Karpas-422 (cell line): ENCODE measurements at regions not wholly inside any gene's neighbourhood (a gene's known extent, or its start where the extent isn't known, plus 50 kb on each side); places are given as distances from the start of the nearest gene placed in this dataset.
"Not testable (repeated sequence)": the region's sequence is repeated elsewhere in the genome, so short reads cannot be mapped to it uniquely, and the experiment has no call there.

Experiments
- DNase-seq: peaks from one replicate; pipeline ENCODE4 v3.0.0-alpha.2; 2015
- H2AFZ ChIP-seq: fragments of 200-600 bp; sonication (generic); 2 replicates; pipeline ENCODE4 v1.6.1; 2014; ENCODE audit warnings: antibody characterized with exemption, low read length, mixed read lengths
- H3K27ac ChIP-seq: fragments of 200-600 bp; sonication (generic); 2 replicates; pipeline ENCODE4 v1.5.1; 2014; ENCODE audit warnings: mild to moderate bottlenecking, low read length, moderate library complexity
- H3K27me3 ChIP-seq: fragments of 200-600 bp; sonication (generic); 2 replicates; pipeline ENCODE4 v1.6.1; 2014; ENCODE audit warnings: low read length, mixed read lengths
- H3K36me3 ChIP-seq: fragments of 200-600 bp; sonication (generic); 2 replicates; pipeline ENCODE4 v1.6.1; 2014; ENCODE audit warnings: low read length, mixed read lengths; ENCODE audit not compliant: insufficient read depth
- H3K4me1 ChIP-seq: fragments of 200-600 bp; sonication (generic); 2 replicates; pipeline ENCODE4 v1.6.1; 2014; ENCODE audit warnings: mild to moderate bottlenecking, low read length, mixed read lengths
- H3K4me2 ChIP-seq: fragments of 200-600 bp; sonication (generic); 2 replicates; pipeline ENCODE4 v1.6.1; 2014; ENCODE audit warnings: low read length, low read depth, mild to moderate bottlenecking; ENCODE audit not compliant: poor library complexity, severe bottlenecking
- H3K4me3 ChIP-seq: fragments of 200-600 bp; sonication (generic); 2 replicates; pipeline ENCODE4 v1.5.1; 2014; ENCODE audit warnings: mild to moderate bottlenecking, antibody characterized with exemption, low read length, mixed read lengths
- H3K79me2 ChIP-seq: fragments of 200-600 bp; sonication (generic); 2 replicates; pipeline ENCODE4 v1.6.1; 2014; ENCODE audit warnings: mild to moderate bottlenecking, low read length, mixed read lengths
- H3K9ac ChIP-seq: fragments of 200-600 bp; sonication (generic); 2 replicates; pipeline ENCODE4 v1.6.0; 2014; ENCODE audit warnings: low read length
- H3K9me2 ChIP-seq: fragments of 200-600 bp; sonication (generic), shearing (Covaris generic); replicated peaks from 2 replicates; pipeline ENCODE4 v1.6.0; 2014; ENCODE audit warnings: mild to moderate bottlenecking, low read length, moderate library complexity; ENCODE audit not compliant: insufficient read depth
- H3K9me3 ChIP-seq: fragments of 300-700, 200-600 bp; sonication (generic); 2 replicates; pipeline ENCODE4 v1.6.1; 2014; ENCODE audit warnings: low read length, mixed read lengths
- H4K20me1 ChIP-seq: fragments of 200-600 bp; sonication (generic); 2 replicates; pipeline ENCODE4 v1.6.1; 2014; ENCODE audit warnings: mild to moderate bottlenecking, antibody characterized with exemption, low read length, low read depth; ENCODE audit not compliant: insufficient read depth

DNA sequence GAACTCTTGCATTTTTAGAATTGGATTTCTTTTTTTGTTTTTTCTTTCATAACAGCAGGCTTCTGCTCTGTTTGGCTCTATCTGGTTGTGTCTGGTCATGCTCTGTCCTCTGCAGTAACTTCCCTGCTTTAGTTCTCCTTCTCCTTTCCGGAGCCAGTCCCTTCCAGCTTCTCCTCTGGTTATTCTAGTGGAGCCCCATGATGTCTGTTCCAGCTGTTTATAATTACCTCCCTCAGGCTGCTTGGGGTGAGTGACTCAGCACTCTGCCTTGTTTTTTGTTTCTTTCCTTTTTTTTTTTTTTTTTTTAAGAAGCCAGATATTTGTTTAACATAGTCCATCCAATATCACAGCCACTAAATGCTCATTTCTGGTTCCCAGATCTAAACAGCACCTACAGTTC, 409.6 kb downstream of the MAFB start:
- no peak overlapping the region for H3K27ac ChIP-seq
- no peak overlapping the region for H2AFZ ChIP-seq
- H3K4me2 ChIP-seq = no peak overlapping the region
- no peaks in the 10 kb centered on the region for H3K27me3 ChIP-seq
- no peak for DNase-seq
- H3K9me3 ChIP-seq = no peaks in the 10 kb centered on the region
- H4K20me1 ChIP-seq = no peaks in the 10 kb centered on the region
- H3K79me2 ChIP-seq = no peaks in the 10 kb centered on the region
- H3K9me2 ChIP-seq = no peaks in the 10 kb centered on the region
- H3K4me3 ChIP-seq = no peak overlapping the region
- no peak overlapping the region for H3K9ac ChIP-seq
- H3K4me1 ChIP-seq = no peaks in the 10 kb centered on the region
- H3K36me3 ChIP-seq = no peaks in the 10 kb centered on the region

DNA sequence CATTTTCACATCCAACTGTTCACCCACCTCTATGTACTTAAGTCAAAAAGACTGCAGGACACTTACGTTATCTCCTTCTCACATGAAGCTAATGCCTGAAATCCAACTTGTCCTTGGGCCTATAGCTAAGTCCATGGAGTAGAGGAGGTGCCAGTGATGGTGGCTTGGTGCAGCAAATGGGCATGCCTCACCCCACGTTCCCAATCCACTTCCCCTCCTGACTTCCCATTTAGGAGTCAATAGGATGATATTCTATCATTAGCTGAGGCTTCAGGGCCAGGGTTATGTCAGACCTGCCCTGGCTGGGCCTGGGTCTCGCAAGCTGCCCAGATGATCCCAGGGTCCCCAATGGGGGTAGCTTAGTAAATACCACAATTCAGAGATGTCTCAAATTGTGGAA, 410.4 kb downstream of the MAFB start:
- no peaks in the 10 kb centered on the region for H3K79me2 ChIP-seq
- no peaks in the 10 kb centered on the region for H3K36me3 ChIP-seq
- H2AFZ ChIP-seq = no peak overlapping the region
- no peak overlapping the region for H3K4me2 ChIP-seq
- no peaks in the 10 kb centered on the region for H3K4me1 ChIP-seq
- H3K9ac ChIP-seq = no peak overlapping the region
- no peaks in the 10 kb centered on the region for H3K9me2 ChIP-seq
- no peaks in the 10 kb centered on the region for H4K20me1 ChIP-seq
- no peaks in the 10 kb centered on the region for H3K27me3 ChIP-seq
- H3K4me3 ChIP-seq = no peak overlapping the region
- DNase-seq = no peak
- H3K27ac ChIP-seq = no peak overlapping the region
- H3K9me3 ChIP-seq = no peaks in the 10 kb centered on the region

DNA sequence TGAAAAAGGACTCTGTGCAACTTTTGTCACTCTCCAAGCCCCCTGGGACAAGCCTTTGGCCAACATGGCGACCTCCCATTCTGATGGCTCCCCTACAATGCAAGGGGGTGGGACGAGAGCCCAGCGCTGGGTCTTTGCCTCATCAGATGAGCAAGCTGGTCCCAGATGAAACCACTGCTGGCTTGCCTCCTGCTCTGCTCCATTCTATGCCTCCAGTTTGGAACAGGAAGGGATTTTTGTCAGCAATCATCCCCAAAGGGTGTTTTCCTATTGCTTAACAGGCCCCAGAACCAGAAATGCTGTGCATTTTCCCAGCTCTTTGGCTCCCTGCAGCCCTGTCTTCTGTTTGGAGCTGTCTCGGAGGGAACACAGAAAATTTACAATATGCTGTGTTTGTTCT, 412.7 kb downstream of the MAFB start:
- Histone ChIP-seq H3K27ac (no peak overlapping the region), H3K4me2 (no peak overlapping the region), H3K4me1 (no peaks in the 10 kb centered on the region), H4K20me1 (no peaks in the 10 kb centered on the region), H3K4me3 (no peak overlapping the region), H3K9ac (no peak overlapping the region), H3K27me3 (no peaks in the 10 kb centered on the region), H3K79me2 (no peaks in the 10 kb centered on the region), H3K9me2 (no peaks in the 10 kb centered on the region), H3K36me3 (no peaks in the 10 kb centered on the region), H2AFZ (no peak overlapping the region), H3K9me3 (no peaks in the 10 kb centered on the region)
- DNase-seq = no peak

DNA sequence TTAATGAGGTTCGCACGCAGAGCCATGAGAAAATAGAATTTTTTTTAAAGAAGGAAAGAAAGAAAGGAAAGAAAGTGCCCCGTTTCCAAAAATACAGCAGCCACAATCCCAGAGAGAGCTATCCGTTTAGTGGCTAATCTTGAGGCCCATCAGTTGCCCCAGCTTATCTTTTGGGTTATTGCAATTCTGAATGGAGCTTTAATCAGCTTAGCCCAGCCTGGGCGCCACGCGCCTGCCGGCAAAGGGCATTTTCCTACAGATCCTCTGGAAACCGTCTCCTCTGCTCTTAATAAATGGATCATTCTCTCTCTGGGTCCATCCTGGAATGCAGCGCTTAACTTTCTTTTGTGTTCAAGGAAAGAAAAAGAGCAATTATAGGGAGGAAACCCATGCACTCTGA, 413.3 kb downstream of the MAFB start:
- DNase-seq = no peak
- H3K4me2 ChIP-seq = no peak overlapping the region
- H3K4me1 ChIP-seq = no peaks in the 10 kb centered on the region
- no peak overlapping the region for H3K4me3 ChIP-seq
- H3K9ac ChIP-seq = no peak overlapping the region
- H3K79me2 ChIP-seq = no peaks in the 10 kb centered on the region
- H3K9me2 ChIP-seq = no peaks in the 10 kb centered on the region
- H2AFZ ChIP-seq = no peak overlapping the region
- no peaks in the 10 kb centered on the region for H3K27me3 ChIP-seq
- H3K27ac ChIP-seq = no peak overlapping the region
- no peaks in the 10 kb centered on the region for H4K20me1 ChIP-seq
- no peaks in the 10 kb centered on the region for H3K9me3 ChIP-seq
- no peaks in the 10 kb centered on the region for H3K36me3 ChIP-seq

DNA sequence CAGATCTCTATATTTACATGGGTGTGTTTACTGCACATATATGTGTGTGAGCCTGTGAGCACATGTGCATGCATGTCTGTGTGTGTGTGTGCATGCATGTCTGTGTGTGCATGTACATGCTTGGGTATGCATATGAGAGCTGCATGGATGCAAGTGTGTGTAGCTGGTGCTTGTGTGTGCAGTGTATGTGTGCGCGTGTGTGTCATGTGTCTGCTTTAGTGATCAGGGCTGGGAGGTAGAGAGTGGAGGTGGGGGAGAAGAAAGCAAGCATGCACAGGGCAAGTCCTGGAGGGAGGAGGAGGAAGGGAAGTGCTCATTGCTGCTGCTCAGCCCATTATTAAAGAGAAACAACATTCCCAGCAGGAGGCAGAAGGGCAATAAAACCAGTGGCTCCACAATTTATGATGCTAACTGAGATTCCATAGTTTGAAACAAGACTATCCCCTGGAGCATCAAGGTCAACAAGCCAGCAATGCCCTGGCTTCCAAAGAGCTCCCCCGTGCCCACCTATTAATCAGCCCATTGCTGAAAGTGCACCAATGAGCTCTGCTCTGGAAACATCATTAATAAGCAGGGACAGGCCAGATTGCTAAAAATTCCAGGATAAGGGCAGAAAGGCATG, 414.0 kb downstream of the MAFB start:
- no peak overlapping the region for H3K4me2 ChIP-seq
- no peak overlapping the region for H2AFZ ChIP-seq
- H3K4me3 ChIP-seq = no peak overlapping the region
- DNase-seq = no peak
- H3K4me1 ChIP-seq = no peaks in the 10 kb centered on the region
- H3K27me3 ChIP-seq = no peaks in the 10 kb centered on the region
- H3K9ac ChIP-seq = no peak overlapping the region
- H3K79me2 ChIP-seq = no peaks in the 10 kb centered on the region
- H4K20me1 ChIP-seq = no peaks in the 10 kb centered on the region
- H3K9me3 ChIP-seq = no peaks in the 10 kb centered on the region
- H3K27ac ChIP-seq = no peak overlapping the region
- H3K36me3 ChIP-seq = no peaks in the 10 kb centered on the region
- H3K9me2 ChIP-seq = no peaks in the 10 kb centered on the region

DNA sequence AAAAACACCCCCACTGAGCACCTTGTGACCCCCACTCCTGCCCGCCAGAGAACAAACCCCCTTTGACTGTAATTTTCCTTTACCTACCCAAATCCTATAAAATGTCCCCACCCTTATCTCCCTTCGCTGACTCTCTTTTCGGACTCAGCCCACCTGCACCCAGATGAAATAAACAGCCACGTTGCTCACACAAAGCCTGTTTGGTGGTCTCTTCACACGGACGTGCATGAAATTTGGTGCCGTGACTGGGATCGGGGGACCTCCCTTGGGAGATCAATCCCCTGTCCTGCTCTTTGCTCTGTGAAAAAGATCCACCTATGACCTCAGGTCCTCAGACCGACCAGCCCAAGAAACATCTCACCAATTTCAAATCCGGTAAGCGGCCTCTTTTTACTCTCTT, 419.8 kb downstream of the MAFB start:
- H3K27me3 ChIP-seq, H3K9me3 ChIP-seq, H3K4me3 ChIP-seq, H3K36me3 ChIP-seq, H3K9me2 ChIP-seq, H3K27ac ChIP-seq, H4K20me1 ChIP-seq, H3K4me2 ChIP-seq, H3K9ac ChIP-seq, H3K4me1 ChIP-seq, H3K79me2 ChIP-seq, H2AFZ ChIP-seq, DNase-seq: not testable (repeated sequence)

DNA sequence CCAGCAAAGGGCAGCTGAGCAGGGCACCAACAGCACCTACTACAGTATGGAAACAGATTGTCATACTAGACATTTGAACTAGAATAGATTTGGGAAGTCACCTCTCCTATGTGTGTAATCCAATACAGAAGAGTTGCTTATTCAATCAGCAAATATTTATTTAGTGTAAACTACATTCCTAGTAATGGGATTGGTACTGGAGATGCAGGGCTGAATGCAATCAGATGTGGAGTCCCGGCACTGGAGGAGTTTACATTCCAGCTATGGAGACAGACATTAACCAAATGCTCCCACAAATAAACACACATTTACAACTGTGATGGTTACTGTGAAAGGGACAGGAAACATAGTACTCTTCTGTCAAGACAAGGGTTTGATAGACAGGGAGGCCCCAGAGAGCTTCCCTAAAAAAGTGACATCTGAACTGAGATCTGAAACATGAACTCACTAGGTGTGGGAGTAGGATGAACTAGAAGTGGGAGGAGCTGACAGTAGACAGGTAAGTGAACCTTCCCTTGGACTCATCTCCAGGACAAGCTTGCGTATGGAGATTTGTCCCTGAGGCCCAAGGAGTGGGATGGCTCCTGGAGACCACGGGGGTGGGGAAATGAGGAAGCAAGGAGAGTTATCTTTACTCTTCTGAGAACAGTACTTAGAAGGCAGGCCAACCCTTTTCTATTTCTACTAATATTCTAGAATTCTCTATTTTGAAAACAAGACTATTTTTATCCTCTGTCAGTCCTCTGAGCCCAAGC, 420.5 kb downstream of the MAFB start:
- H3K79me2 ChIP-seq = no peaks in the 10 kb centered on the region
- no peaks in the 10 kb centered on the region for H3K27me3 ChIP-seq
- no peak overlapping the region for H3K4me2 ChIP-seq
- H4K20me1 ChIP-seq = no peaks in the 10 kb centered on the region; the same call in 1 of the 2 replicates
- no peaks in the 10 kb centered on the region for H3K36me3 ChIP-seq
- no peak overlapping the region for H3K4me3 ChIP-seq
- no peak overlapping the region for H3K9ac ChIP-seq
- H3K27ac ChIP-seq = no peak overlapping the region
- H3K9me3 ChIP-seq = no peaks in the 10 kb centered on the region
- H3K9me2 ChIP-seq = no peaks in the 10 kb centered on the region
- H3K4me1 ChIP-seq = no peaks in the 10 kb centered on the region
- no peak overlapping the region for H2AFZ ChIP-seq
- DNase-seq = no peak

DNA sequence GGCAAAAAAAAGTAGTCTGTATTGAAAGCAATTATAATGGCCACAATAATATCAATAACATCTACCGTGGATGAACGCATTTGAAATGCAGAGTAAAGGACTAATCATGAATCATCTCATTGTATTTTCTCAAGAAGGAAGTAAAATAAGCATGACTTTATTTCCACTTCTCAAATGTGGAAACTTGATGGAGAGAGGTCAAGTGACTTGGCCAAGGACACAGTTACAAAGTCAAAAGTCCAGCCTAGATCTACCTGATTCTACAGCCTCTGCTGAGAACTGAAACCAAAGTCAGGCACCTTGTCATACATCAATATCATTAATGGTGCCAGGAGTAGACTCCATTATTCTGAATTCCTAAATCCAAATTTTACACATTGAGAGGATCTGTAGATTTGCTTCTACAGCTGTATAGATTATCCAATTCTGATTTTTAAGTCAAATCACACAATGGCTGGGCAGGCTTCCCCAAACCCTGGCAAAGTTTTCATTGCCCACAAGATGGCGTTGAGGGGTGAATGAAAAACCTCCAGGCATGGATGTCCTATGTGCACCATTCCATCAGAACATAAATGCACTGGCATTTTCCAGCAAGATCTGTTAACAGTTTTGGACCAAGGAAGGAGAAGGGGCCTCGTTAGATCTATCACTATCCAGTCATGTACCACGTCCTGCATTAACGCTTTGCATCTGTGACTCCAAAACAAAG, 423.1 kb downstream of the MAFB start:
- peak; percentile 69 for DNase-seq
- Histone ChIP-seq H3K9me3 (no peaks in the 10 kb centered on the region), H3K27me3 (no peaks in the 10 kb centered on the region), H4K20me1 (no peaks in the 10 kb centered on the region; the same call in 1 of the 2 replicates), H3K79me2 (no peaks in the 10 kb centered on the region), H3K36me3 (no peaks in the 10 kb centered on the region), H3K9ac (no peak overlapping the region), H3K27ac (no peak overlapping the region), H3K4me1 (no peaks in the 10 kb centered on the region), H3K4me3 (no peak overlapping the region), H3K9me2 (no peaks in the 10 kb centered on the region), H2AFZ (no peak overlapping the region), H3K4me2 (no peak overlapping the region)
